ENCODE measurements at regions not wholly inside any gene's neighbourhood (a gene's known extent, or its start where the extent isn't known, plus 50 kb on each side); places are given as distances from the start of the nearest gene placed in this dataset.

- no peak for DNase-seq
Measured at GRCh38 chr5:4674166-4674565, 466.0 kb upstream of the ADAMTS16 start.

- no peak for DNase-seq
Measured at GRCh38 chr5:4676934-4677333, 463.2 kb upstream of the ADAMTS16 start.

DNA sequence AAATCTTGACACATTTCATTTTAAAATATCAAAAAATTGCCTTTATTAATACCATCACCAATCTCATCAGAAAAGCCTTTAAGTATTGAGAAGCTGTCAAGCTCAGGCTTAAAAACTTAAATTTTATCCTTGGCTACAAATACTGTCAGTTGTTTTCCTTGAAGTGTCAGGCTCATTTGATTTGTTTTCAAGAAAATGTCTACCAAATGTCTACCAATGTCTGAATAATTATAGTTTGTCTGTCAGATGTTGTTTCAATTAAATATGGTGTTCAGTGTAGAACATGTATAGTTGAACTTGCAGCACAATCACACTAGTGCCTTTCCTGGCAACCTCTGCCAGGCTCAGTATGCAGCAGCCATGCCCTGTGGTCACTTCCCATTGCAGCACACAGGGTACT lies 455.2 kb upstream of the ADAMTS16 start:
- no peak for DNase-seq

GRCh38 chr5:4698596-4698995 lies 441.5 kb upstream of the ADAMTS16 start:
- no peak for DNase-seq

DNA sequence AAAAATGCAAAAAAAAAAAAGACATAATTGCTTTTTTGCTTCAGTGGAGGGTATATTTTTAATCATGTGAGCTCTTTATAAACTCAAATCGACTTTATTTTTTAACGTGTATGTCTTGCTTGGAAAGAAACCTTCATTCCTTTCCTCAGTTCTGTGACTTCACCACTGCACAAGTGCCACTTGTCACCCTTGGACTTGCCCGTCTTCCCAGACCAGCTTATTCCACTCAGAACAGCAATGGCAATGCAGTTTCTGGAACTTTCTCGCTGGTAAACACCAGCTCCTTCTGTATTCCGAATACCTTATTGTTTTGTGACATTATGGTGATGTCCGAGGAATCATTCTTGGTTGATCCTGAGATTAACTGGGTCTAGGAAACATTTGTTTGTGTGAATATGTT lies 440.5 kb upstream of the ADAMTS16 start:
- DNase-seq, result no peak

DNA sequence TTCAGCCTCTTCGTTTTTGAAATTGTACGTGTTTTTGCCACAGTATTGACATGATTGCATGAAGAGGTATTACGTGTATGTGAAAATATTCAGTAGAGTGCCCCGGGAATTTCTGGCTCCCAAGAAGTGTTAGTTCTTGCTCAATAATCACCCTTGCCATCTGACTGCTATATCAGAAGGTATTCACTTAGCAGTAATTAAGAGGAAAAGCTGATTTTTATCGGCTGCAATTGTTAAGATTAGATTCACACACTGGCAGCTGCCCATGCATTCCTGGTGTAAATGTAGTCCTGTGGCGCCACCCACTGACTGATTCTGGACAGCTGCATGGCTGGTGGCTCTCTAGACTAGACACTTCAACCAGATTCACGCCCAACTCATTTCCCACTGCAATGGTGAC lies 440.1 kb upstream of the ADAMTS16 start:
- DNase-seq, result no peak

- DNase-seq, result no peak
Measured at GRCh38 chr5:4700871-4701270, 439.3 kb upstream of the ADAMTS16 start.

DNA sequence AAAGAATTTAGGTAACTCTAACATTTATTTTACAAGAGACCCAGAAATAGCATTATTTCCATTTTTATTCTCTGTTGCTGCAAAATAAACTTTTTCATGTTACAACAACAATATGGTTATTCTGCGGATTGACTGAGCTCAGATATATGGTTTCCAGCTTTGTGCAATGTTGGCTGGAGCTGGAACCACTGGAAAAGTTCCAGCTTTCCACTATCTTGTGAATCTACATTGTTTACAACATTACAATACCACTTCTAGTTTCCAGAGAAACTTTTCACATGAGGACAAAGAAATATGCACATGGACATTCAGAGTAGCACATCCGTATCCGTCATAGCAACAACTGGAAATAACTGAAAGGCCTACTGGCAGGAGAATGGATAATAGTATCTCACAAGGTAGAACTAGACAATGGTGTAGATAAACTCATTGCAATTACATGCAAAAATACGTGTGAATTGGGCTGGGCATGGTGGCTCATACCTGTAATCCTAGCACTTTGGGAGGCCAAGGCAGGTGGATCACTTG lies 436.1 kb upstream of the ADAMTS16 start:
- DNase-seq, result no peak

DNA sequence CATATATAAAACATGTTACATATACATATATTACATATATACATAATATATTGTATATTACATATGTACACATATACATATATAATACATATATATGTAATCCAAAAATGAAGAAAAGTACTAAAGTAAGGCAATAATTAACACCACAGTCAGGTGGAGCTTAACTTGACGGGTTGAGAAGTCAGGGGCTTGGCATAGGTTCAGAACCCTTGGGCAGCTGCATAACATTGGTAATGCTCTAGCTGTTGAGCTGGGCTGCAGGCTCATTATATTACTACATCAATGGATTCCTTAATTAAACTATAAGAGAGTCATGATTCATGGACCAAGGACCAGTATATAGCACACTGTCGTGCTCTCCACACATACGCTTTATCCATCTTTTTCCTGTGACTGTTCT lies 435.2 kb upstream of the ADAMTS16 start:
- DNase-seq, result no peak

DNA sequence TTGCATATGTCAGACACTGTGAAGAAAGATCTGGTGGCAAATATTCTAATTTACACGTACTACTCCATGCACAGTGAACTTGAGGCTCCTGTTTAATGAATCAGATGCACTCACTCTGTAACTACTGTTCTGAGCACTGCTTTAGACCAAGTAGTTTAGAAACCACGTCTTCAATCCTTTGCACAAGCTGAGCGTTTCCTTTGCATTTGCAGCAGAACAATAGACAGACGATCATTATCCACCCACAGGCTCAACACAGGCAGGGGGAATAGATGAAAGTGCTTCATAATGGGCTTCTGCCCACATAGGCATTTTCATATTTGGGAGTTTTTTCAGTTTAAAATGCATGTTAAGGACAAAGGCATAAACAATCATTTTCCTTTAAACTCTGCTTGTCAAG lies 423.3 kb upstream of the ADAMTS16 start:
- no peak for DNase-seq

- DNase-seq, result no peak
Measured at GRCh38 chr5:4717446-4717845, 422.7 kb upstream of the ADAMTS16 start.

- no peak for DNase-seq
Measured at GRCh38 chr5:4720831-4721230, 419.3 kb upstream of the ADAMTS16 start.

DNA sequence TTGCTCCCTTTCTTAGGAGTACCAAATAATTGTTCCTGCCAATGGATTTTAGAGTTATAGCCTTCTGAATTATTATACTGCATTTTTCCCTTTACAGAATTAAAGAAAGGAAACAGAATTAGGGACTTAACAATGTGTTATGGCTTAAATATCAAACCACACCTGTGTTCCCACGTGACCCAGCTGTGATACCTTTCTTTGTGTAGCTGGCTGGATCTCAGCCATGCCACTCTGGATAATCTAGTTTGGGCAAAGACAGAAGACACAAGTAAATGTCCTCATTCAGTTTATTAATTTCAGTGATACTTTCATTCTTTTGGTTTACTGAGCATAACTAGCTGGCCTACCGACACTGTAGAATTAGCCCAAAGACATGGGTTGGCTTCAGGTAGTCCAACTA lies 417.2 kb upstream of the ADAMTS16 start:
- no peak for DNase-seq

DNA sequence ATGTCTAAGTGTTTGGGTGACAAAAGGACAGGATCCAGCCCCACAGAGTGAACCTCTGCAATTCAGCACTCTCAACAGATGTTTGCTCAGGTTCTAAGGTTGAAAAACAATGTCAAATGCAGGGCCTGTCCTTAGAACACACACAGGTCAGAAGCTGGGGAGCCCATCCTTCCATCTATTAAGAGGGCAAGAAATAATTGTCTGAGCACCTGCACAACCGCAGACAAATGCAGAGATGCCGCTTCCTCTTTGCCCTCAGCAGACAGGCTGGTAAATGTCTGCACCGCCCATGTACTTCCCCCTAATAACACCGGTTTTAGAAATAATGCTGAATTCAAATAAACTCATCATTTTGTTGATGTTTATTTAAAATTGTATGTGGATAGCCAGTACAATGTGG lies 414.5 kb upstream of the ADAMTS16 start:
- no peak for DNase-seq

DNA sequence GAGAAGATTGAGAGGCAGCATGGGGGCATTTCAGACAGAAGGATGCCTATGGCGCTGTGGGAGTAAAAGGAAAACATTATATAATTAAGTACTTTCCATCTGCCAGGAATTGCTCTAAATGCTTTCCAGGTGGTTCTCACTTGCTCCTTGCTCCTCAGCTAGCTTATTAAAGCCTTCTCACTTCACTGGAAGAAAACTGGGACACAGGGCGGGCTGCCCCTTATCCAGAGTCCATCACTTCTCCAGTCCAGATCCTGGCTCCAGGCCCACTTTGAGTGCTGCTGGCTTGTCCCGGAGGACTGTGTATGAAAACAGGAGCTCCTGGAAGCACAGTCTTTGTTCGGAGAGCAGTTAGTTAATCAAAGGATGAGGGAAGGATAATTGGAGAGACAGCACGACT lies 409.9 kb upstream of the ADAMTS16 start:
- no peak for DNase-seq

- DNase-seq, result no peak
Measured at GRCh38 chr5:4734348-4734747, 405.8 kb upstream of the ADAMTS16 start.

GRCh38 chr5:4735261-4735660 lies 404.9 kb upstream of the ADAMTS16 start:
- no peak for DNase-seq

GRCh38 chr5:4737868-4738267 lies 402.3 kb upstream of the ADAMTS16 start:
- DNase-seq, result no peak

- no peak for DNase-seq
Measured at GRCh38 chr5:4738298-4738697, 401.8 kb upstream of the ADAMTS16 start.

GRCh38 chr5:4740156-4740555 lies 400.0 kb upstream of the ADAMTS16 start:
- DNase-seq, result no peak

- no peak for DNase-seq
Measured at GRCh38 chr5:4758550-4758949, 381.6 kb upstream of the ADAMTS16 start.

DNA sequence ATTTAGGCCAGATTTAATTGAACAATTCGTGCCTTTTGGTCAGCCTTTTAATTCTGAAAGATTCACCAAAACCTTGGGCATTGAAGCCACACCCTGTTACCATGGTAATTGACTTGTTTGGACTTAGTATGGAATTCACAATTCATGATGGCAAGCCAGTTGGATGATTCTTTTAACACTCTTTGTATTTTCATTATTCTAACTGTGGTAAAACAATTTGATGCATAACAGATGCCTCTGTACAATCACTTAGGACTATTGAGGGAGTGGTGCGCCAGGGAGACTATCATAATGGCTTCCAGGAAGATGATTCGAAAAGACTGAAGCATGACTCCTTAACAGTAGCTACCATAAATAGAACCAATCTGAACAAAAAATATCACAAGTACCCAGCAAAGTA lies 381.1 kb upstream of the ADAMTS16 start:
- DNase-seq, result no peak

DNA sequence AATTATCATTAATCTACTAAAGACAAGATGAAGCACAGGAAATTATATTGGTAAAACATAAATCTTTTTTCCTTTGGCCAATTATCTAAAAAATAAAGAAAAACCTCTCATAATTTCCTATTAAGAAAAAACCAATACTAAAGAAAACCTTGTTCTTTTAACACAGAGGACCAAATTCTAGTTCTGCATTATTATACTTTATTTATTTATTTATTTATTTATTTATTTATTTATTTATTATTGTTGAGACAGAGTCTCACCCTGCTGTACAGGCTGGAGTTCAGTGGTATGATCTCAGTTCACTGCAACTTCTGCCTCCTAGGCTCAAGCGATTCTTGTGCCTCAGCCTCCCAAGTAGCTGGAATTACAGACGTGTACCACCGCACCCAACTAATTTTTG lies 377.8 kb upstream of the ADAMTS16 start:
- DNase-seq, result no peak

- DNase-seq, result no peak
Measured at GRCh38 chr5:4765411-4765810, 374.7 kb upstream of the ADAMTS16 start.

DNA sequence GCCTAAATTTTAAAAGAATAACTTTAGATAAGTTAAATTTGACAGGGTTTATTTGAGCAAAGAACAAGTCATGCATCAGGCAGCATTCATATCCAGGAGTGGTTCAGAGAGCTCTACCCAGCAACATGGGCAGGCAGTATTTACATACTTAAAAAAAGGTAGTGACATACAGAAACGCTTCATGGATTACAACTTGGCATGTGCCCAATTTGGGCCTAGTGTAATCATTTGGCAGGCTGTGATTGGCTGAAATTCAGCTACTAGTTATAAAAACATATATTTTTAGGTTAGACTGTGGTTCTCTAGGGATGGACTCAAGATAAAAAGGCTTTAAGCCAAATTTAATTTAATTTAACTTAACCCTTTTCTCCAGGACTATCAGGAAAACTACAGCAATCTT lies 374.0 kb upstream of the ADAMTS16 start:
- no peak for DNase-seq

- no peak for DNase-seq
Measured at GRCh38 chr5:4772591-4772990, 367.5 kb upstream of the ADAMTS16 start.

Measured in activated CD4-positive, CD25-positive, alpha-beta regulatory T cell (primary cell).